ENCODE measurements at regions not wholly inside any gene's neighbourhood (a gene's known extent, or its start where the extent isn't known, plus 50 kb on each side); places are given as distances from the start of the nearest gene placed in this dataset.

DNA sequence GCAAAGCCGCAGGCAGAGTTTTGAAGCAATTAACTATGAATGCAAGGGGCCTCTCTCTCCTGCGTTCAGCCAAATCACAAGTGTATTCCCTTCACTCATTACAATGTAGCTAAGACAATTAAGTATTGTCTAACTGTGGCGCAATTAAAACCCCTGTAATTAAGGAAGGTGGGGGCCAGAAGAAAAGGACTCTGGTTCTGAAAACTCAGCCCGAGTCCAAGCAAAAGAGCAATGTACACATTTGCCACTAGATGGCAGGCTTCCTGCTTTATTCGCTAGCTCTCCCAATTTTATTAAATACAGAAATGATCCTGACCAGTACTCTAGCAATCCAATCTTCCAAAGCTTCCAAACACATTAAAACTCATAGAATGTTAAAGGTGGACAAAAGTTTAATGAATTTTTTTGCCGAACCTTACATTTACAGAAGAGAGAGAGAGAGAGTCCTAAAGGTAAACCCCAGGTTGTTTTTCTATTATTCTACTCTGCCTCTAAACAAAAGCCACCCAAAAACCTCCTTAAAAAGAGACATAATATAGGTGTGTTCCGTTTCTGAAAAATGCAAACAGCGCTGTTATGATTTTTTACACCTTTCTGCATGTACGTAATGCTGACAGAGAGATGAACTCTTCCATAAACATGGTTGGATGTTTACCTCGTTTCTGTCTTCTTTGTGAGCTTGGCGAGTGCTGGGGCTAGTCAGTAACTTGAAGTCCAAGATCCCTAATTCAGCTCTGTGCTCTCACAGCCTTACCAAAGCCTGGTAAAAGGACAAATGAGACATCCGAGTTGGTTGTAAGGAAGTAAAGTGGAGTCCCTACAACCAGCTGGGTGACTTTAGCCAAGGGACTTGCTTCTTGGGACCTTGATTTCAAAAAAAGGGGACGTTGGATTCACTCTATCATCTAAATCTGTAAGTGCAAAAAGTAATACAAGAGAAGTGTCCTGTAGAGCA, 50.9 kb upstream of the VASH1 start:
- intact Hi-C loops (cut with DNase I; ENCODE audit: low total_unique reads), result loop anchor here (1.0 kb wide), 1 partner anchor 74 kb away; no protein-coding TSS in a partner anchor
- TF ChIP-seq POLR2A (IDR thresholded peaks at IDR 0.05), result no peak
- TF ChIP-seq, protein P1, sequence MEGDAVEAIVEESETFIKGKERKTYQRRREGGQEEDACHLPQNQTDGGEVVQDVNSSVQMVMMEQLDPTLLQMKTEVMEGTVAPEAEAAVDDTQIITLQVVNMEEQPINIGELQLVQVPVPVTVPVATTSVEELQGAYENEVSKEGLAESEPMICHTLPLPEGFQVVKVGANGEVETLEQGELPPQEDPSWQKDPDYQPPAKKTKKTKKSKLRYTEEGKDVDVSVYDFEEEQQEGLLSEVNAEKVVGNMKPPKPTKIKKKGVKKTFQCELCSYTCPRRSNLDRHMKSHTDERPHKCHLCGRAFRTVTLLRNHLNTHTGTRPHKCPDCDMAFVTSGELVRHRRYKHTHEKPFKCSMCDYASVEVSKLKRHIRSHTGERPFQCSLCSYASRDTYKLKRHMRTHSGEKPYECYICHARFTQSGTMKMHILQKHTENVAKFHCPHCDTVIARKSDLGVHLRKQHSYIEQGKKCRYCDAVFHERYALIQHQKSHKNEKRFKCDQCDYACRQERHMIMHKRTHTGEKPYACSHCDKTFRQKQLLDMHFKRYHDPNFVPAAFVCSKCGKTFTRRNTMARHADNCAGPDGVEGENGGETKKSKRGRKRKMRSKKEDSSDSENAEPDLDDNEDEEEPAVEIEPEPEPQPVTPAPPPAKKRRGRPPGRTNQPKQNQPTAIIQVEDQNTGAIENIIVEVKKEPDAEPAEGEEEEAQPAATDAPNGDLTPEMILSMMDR (IDR thresholded peaks at IDR 0.05 in 4 of 5, conservative IDR thresholded peaks at IDR 0.05 in 1 of 5), result peak; percentile 49 to 80 (median 70)
- in situ Hi-C loops (cut with MboI; ENCODE audit: low sequenced_read_pairs in 4 of 4), result loop anchor here in 3 of 4 donors (5.0 to 25.0 kb wide), 3 partner anchors 72 to 377 kb away; partner anchors contain the start of gene CIPC (in 1 of the 3)
- H3K4me3 ChIP-seq, result no peak overlapping the region
- H3K9me3 ChIP-seq, result no peaks in the 10 kb centered on the region
- no peaks in the 10 kb centered on the region for H3K27me3 ChIP-seq
- H3K4me1 ChIP-seq, result no peaks in the 10 kb centered on the region
- ATAC-seq, result peak; percentile 54 to 58
- H3K36me3 ChIP-seq, result no peaks in the 10 kb centered on the region
- no peak for DNase-seq
- no peak overlapping the region for H3K27ac ChIP-seq
